ENCODE measurements at regions not wholly inside any gene's neighbourhood (a gene's known extent, or its start where the extent isn't known, plus 50 kb on each side); places are given as distances from the start of the nearest gene placed in this dataset.

- Histone ChIP-seq H3K4me3 (ENCODE audit: low read length) (no peak overlapping the region), H3K27me3 (ENCODE audit: control insufficient read depth, insufficient read depth, low read length) (no peaks in the 10 kb centered on the region), H3K9me3 (ENCODE audit: control insufficient read depth, insufficient read depth, low read length) (no peaks in the 10 kb centered on the region), H3K36me3 (ENCODE audit: control insufficient read depth, insufficient read depth, low read length) (no peaks in the 10 kb centered on the region), H3K27ac (ENCODE audit: low read length) (no peak overlapping the region), H3K4me1 (ENCODE audit: control insufficient read depth, insufficient read depth, low read length) (no peaks in the 10 kb centered on the region)
- H3K27me3 Mint-ChIP-seq (ENCODE audit: low read depth in 2 of 2): peaks cover 8 to 12% of the 10 kb centered on the region in 2 donors
- no peaks in the 10 kb centered on the region for H3K4me1 Mint-ChIP-seq
- no peaks in the 10 kb centered on the region for H3K9me3 Mint-ChIP-seq
- ATAC-seq (no peak), DNase-seq (no peak)
- no peak overlapping the region for H3K4me3 Mint-ChIP-seq
- no peak for TF ChIP-seq CTCF (IDR thresholded peaks at IDR 0.05)
- no peak overlapping the region for H3K27ac Mint-ChIP-seq
- intact Hi-C loops (cut with micrococcal nuclease): no loop called here
- H3K36me3 Mint-ChIP-seq: no peaks in the 10 kb centered on the region
- 78% methylated on average over 4 of the region's 4 CpGs for WGBS (ENCODE audit: insufficient coverage)
Measured at GRCh38 chr1:14015917-14016316, 315.9 kb downstream of the PRDM2 start.

GRCh38 chr1:14017531-14017961 lies 317.6 kb downstream of the PRDM2 start:
- DNase-seq (no peak), ATAC-seq (no peak)
- Mint-ChIP-seq H3K36me3 (no peaks in the 10 kb centered on the region), H3K27ac (no peak overlapping the region), H3K27me3 (ENCODE audit: low read depth in 2 of 2) (peaks cover 7 to 8% of the 10 kb centered on the region in 2 donors), H3K4me3 (no peak overlapping the region), H3K4me1 (no peaks in the 10 kb centered on the region), H3K9me3 (no peaks in the 10 kb centered on the region)
- no peak for TF ChIP-seq CTCF (IDR thresholded peaks at IDR 0.05)
- no peaks in the 10 kb centered on the region for H3K4me1 ChIP-seq (ENCODE audit: control insufficient read depth, insufficient read depth, low read length)
- H3K4me3 ChIP-seq (ENCODE audit: low read length): no peak overlapping the region
- H3K36me3 ChIP-seq (ENCODE audit: control insufficient read depth, insufficient read depth, low read length): no peaks in the 10 kb centered on the region
- intact Hi-C loops (cut with micrococcal nuclease): no loop called here
- WGBS (ENCODE audit: insufficient coverage): 67% methylated on average over 7 of the region's 7 CpGs
- no peak overlapping the region for H3K27ac ChIP-seq (ENCODE audit: low read length)
- H3K27me3 ChIP-seq (ENCODE audit: control insufficient read depth, insufficient read depth, low read length): no peaks in the 10 kb centered on the region
- no peaks in the 10 kb centered on the region for H3K9me3 ChIP-seq (ENCODE audit: control insufficient read depth, insufficient read depth, low read length)

- H3K27me3 Mint-ChIP-seq (ENCODE audit: low read depth in 2 of 2): peaks cover 12 to 20% of the 10 kb centered on the region in 2 donors
- no CpG with 5 or more reads among the region's 1 CpG for WGBS (ENCODE audit: insufficient coverage)
- H3K36me3 Mint-ChIP-seq: no peaks in the 10 kb centered on the region
Measured at GRCh38 chr1:14019461-14019860, 319.5 kb downstream of the PRDM2 start.

More at GRCh38 chr1:14019461-14019860, 319.5 kb downstream of the PRDM2 start:
- Histone ChIP-seq H3K27me3 (ENCODE audit: control insufficient read depth, insufficient read depth, low read length) (no peaks in the 10 kb centered on the region), H3K27ac (ENCODE audit: low read length) (no peak overlapping the region), H3K4me3 (ENCODE audit: low read length) (no peak overlapping the region), H3K9me3 (ENCODE audit: control insufficient read depth, insufficient read depth, low read length) (no peaks in the 10 kb centered on the region), H3K4me1 (ENCODE audit: control insufficient read depth, insufficient read depth, low read length) (no peaks in the 10 kb centered on the region), H3K36me3 (ENCODE audit: control insufficient read depth, insufficient read depth, low read length) (no peaks in the 10 kb centered on the region)
- Mint-ChIP-seq H3K9me3 (no peaks in the 10 kb centered on the region), H3K4me3 (no peak overlapping the region), H3K4me1 (no peaks in the 10 kb centered on the region), H3K27ac (no peak overlapping the region)
- TF ChIP-seq CTCF (IDR thresholded peaks at IDR 0.05): no peak
- intact Hi-C loops (cut with micrococcal nuclease): no loop called here
- DNase-seq (no peak), ATAC-seq (no peak)
